GM18511 (cell line): ENCODE measurements at regions not wholly inside any gene's neighbourhood (a gene's known extent, or its start where the extent isn't known, plus 50 kb on each side); places are given as distances from the start of the nearest gene placed in this dataset.

Experiments
- ATAC-seq: cut with Tn5 transposase; IDR thresholded peaks from one replicate; pipeline ENCODE4 v1.9.1; 2021; ENCODE audit warnings: mild to moderate bottlenecking, moderate library complexity; ENCODE audit not compliant: unreplicated experiment

DNA sequence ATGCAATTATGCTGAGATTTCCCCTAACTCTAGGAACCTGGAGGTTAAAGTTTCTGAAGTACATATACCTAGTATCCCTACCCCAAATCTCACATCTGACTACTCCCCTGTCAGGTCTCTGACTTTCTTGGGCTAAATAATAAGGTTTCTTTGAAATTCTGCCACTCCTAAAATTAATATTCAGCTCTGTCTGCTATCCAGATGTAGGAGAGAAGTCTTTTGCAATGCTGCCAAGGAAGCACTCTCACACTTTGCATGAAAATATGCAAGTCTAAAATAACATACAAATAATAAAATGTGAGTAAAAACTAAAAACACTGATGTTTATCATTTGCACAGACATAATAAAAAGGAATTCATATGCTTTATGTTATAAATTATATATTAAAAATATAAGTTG, 196.9 kb upstream of the LRFN5 start:
- ATAC-seq = no peak

DNA sequence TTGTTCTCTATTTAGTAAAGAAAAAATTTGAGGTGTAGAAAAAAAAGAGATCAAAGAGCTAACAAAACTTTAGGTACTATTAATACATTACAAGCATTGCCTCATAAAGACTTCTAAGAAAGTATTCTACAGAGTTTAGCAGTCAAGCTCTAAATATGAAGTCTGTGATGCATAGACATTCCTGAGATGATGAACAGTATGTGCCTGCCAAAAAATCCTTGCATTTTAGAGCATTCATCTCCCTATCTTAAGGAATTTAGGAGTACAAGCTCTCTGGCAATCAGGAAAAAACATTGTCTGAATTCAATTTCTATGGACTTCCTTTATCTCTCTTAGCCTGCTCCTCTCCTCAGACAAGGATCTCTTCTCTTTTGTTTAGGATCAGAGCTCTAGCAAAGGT, 202.6 kb upstream of the LRFN5 start:
- no peak for ATAC-seq

DNA sequence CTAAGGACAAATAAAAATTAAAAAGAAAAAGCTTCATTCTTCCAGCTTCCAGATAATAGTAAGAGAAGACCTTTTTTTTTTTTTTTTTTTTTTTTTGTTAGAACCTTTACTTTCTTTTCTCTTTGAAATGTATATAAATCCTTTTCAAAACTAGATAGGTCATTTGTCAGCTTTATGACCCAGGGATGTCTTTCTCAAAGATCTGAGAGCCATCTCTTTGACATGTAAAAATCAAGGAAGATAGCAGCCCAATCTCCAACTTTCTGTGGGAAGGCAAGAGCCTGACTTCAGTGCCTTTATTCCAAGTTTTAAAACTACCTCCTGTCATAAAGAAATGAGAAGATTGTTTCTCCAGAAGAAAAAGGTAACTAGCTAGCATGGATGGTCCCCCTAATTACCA, 203.3 kb upstream of the LRFN5 start:
- no peak for ATAC-seq

DNA sequence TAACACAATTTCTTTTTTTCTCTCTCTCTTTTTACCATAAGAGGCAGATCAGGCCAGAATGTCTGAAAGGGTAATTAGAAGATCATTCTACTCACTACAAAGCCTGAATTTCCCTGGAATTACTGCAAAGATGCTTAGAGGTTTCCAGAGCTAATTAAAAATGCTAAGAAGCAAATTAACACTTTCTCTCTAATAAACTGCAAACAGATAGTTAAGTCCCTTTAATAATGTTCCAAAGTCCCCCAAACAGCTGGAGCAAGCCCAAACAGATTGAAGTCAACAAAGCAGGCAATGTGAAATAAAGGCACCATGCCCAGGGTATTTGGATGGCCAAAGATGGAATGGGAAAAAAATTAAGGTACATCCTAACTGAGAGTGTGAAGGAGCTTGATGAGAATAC, 208.8 kb upstream of the LRFN5 start:
- ATAC-seq = no peak

DNA sequence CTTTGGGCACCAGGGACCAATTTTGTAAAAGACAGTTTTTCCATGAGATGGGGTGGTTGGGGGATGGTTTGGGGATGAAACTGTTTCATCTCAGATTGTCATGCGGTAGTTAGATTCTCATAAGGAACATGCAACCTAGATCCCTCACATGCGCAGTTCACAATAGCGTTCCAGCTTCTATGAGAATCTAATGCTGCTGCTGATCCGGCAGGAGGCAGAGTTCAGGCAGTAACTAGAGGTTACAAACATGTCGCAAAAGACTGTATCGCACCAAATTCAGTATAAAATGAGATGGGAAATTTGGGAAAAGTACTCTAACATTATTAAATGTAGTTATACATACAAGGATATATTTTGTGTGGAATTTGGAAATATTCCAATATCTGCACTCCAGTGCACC, 213.2 kb upstream of the LRFN5 start:
- no peak for ATAC-seq

DNA sequence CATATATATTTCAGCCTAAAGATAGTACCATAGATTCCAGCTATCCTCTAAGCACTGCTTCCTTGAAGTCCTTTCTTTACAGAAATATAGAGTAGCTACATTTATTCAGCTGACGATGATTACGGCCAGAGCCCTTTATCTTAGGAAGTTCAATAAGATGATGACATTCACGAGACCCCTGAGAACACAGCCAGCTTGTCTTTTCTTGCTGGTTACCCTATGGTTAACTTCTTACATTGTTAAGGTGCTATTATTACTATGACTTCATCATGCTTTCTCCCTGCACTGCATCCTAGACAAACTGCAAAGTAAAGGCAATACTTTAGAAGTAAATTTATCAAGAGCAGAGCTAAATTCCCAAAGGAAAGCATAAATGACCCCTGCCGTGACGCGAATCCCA, 214.4 kb upstream of the LRFN5 start:
- ATAC-seq = no peak

DNA sequence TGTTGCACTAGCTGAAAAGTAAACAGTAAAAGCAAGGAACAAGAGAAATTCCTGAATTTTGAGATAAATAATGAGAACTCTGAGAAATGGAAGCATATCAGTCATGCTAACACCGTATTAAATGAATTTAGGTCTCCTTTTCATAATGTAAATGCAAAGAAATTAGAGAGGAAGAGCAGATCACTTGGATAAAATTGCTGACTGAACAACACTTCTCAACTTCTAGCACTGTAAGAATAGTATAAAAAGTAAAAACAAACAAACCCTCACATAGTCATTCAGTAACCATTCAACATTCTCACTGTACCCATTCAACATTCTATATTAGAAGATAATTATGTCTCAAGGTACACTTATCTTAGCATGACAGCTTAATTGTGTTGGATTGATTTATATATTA, 217.3 kb upstream of the LRFN5 start:
- ATAC-seq = no peak

DNA sequence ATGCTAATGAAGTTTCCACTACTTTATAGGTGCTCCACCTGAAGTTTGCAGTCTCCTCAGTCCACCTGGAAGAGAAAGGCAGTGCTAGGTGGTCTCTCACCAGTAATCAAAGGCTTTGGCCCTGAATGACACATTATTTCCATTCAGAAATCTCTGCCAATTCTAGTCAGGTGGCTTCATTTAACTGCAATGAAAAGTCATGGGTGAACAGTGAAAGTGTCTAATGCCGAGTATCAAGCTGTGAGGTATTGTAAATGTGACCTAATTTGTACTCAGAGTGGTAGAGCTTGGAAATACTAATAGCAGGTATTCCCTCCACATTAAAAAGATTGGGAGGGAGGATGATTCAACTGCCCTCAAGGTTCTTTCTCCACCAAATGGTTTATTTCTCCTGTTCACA, 220.9 kb upstream of the LRFN5 start:
- no peak for ATAC-seq

DNA sequence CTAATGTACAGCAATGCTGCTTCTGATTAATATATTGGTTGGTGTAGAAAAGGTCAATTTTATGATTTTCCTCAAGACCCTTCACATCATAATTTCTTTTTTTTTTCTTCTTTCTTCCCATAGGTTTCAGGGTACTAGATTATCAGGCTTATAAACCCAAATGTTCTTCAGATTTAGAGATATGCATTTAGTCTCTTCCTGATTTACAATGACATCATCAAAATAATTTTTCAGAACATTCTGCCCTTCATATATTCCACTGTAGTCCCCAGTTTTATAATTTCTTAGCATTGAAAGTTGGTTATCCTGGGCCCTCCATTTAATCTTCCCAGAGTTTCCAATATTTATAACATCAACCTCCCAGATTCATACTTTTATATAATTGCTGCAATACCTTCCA, 226.7 kb upstream of the LRFN5 start:
- no peak for ATAC-seq

DNA sequence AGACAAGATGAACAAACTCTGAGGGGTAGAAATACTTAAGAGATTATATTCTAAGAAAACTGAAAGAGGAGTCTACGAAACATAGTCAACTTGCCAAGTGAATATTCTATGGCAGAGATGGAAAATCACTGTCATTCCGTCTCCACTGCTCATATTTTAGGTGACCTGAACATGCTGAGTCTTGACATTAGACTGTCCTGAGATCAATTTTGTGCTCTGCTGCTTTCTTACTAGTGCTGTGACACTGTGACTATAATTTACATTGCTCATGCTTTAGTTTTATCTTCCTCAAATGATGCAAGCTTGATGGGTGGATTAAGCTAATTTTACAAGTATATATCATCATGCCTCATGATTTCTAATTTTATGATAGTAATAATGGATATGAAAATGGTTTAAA, 228.2 kb upstream of the LRFN5 start:
- no peak for ATAC-seq

DNA sequence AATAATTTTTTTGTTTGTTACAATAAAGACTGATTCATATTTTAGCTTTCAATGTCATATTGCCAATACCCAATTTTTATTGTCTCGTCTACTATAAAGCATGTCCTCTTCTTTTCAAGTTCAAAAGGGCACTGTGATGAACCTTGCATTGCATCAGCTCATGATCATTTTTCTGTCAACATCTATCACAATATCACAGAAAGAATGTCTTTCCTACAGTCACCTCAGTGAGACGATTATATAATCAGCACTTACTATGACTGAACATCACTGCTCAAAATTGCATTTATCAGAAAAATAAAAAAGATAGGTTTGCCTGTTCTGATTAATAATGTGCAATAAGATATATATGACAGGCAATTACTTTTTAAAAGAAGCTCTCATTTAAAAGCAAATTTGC, 228.7 kb upstream of the LRFN5 start:
- ATAC-seq = no peak

DNA sequence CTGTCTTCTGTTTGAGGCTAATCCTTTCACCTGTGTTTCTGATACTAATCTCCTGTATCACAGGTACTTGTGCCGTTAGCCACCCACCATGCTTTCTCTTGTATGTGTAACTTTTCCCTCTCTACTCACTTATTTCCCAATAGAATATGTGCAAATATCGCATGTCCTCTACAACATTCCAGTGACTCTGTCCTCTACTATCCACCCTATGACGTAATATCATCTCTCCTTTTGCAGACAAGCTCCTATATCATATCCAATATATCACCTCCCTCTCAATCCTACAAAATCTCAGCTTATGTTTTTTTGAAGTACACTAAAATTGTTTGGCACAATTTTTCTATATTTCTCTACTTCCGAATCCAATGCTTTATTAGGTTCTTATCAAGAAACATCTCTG, 232.6 kb upstream of the LRFN5 start:
- ATAC-seq = no peak

DNA sequence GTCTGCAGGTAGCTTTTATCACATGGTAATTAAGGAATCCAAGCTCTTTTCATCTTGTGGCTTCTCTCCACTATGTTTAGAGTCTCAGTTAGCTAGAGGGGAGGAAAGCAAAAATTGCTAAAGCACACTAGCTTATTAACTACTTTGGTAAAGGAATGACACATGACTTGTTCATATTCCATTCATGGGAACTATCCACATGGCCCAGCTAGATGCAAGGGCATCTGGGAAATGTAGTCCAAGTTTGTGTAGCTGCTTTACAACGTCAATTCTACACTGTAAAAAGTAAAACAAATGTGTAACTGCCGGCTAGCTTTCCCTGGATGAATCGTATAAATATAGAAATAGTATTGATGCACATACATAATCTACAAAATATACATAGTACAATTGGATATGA, 244.5 kb upstream of the LRFN5 start:
- ATAC-seq = no peak

DNA sequence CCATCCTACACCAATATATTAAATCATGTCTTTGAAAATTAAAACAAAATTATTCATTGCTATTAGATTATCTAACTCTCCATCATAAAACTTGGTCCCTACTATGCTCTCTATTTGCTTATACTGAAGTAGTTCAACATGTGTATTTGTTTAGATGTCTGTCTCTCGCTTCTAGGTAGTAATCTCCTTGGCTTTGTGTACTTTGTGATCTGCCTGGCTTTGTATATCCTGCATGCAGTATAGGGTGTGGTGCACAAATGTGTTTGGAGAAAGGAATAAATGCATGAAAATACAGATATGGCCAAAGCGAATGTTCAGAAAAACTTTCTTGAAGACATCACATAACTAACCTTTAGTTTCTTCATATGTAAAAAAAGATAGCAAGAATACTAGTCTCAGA, 246.6 kb upstream of the LRFN5 start:
- ATAC-seq = no peak

DNA sequence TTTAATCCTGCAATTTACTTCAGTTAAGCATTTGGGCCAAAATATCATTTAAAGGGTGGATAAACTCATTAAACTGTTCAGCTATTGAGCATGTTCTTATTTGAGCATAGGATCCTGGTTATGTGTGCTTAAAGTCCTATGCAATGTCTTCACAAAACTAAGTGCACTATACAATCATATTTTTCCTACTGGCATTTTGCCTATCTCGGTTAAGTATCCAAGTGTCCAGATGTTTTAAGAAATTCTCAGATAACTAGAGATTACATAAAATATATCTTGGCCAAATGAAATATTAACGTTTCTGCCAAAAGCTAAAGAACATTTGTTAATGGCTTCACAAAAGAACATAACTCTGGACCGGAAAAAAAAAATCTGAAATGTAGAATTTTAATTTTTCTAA, 250.8 kb upstream of the LRFN5 start:
- no peak for ATAC-seq

DNA sequence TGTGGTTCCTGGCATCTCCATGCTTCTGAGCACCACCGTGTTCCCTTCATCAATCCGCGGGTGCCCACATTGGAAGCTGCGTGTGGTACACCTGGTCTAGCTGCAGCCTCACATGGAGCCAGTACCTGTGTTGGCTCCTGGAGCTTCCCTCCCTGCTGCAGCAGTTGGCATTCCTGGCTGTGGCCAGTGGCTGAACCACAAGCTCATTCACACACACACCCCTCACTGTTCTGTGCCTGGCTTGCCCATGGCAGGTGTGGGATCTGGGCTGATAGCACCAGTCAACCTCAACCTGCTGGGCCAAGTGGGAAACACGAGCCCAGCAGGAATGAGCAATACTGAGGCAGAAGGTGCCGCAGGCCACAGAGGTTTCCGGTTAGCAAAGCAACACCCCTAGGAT, 256.2 kb upstream of the LRFN5 start:
- ATAC-seq = no peak

DNA sequence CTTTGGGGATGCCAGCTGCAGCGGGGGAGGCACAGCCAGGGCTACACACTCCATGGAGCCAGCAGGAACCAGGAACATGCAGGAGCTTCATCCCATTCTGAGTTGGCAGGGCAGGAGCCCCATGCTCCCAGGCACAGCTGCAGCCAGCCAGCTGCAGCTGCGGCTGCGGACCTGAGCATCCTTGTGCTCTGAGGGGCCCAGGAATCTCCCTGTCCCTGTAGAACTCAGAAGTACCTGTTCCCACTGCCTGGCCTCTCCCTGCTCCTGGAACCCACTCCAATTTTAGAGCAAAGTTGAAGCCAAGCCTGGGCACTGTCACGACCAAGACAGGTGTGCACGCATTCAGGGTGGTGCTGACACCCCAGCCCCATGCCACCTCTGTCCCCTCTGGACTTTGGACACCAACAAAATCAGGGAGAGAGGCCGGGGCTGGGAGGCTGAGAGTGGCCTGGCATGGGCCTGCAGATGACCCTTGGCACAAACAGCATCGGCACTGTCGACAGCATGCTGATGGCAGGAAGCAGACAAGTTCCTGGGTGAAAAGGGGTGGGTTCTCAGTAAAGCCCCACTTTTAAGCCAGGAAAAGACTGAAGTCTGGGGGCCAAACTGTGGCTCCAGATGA, 257.3 kb upstream of the LRFN5 start:
- no peak for ATAC-seq

DNA sequence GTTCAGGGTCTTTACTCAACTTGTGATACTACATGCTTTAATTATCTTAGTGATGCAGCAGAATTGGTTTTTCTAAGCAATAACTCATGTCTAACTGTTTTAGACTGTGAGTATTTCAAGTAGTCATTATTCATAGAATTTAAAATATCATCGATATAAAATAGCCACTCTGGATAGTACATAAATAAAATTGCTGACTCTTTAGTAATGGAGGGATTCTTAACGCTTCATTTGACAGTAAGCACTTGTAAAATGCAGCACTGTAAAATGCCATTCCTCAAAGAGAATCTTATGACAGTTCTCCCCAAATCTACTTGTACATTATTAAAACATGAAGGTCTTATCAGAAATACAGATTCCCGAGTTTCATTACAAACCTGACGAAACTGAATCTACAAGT, 262.8 kb upstream of the LRFN5 start:
- ATAC-seq = no peak

DNA sequence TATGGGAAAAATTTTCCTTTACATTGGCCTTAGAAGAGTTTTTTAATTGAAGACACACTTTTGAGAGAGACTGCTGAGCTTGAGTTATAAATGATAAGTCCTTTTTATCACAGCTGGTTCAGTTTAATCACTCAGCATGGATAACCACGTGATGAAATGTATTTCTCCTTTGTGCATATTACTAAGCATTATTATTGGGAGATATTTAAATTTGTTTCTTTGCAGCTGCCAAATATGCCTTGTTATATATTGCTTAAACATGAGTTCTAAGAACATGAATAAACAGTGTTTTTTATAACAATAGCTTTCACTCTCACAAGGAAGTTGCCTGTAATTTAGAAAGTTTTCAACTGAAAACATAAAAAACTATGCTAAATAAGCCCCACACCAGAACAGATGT, 293.5 kb upstream of the LRFN5 start:
- no peak for ATAC-seq

DNA sequence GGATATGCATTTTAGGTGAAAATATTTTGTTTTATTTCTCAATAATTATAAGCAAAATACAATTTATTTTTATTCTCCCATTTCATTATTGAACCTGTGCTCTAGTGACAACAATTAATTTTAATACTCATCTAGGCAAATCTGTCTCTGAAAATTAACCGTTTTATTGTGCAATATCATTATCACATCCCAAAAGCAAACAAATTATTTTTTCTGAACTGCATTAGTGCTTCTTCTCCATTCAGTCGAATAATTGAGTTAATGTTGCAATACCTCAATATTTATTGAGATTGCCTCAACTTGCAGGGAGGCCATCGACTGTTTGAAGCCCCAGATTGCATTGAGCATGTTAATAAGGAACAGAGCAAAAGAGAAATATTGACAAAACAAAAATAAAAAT, 303.2 kb upstream of the LRFN5 start:
- no peak for ATAC-seq

DNA sequence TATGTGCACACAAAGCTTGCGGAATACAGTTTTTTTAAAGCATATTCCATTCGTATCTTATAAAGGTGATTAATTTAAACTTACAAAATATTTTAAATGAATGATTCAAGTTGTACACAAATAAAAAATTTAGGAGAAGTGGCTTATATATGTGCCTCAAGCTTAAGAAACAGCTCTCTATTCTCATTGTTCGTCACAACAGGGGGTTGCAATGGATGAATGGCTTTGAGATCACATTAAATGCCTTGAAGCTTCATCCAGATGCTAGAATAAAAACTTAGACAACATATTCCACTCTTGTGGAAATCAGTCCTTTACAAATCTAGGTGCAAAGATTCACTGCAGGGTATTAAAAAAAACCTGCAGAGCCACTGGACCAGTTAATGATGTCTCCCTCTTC, 303.9 kb upstream of the LRFN5 start:
- no peak for ATAC-seq

DNA sequence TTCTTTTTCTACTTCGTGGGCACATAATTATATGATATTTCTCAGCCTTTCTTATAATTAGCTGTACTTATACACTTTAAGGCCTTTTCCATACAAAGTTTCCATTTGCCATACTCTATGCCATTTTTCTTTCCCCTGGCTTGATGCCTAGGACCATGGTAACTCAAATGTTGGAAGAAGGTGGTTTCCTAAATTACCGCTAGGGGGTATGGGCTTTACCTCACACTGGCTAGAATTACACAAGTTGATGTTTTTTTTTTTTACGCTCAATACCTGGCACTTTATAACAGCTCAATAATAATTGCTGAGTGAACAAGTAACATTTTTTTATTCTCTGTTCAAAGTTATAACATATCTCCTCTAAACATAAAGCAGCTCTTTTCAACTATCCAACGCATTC, 306.8 kb upstream of the LRFN5 start:
- ATAC-seq = no peak

DNA sequence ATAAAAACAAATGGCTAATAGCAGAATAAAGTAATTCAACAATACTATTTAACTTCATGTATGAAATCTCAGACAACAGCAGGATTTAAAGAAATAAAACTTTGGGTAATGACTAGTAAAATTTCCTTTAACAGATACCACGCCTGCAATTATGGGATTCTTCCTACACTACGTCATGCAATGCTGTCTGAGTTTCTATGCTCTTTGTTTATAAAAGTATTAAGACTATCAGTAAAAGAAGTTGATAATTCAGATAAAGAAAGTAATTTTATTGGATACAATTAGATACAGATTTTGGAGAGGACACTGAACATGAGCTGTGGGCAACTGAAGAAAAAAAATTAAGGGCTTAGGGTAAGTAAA, 308.4 kb upstream of the LRFN5 start:
- no peak for ATAC-seq
